ENCODE measurements at regions not wholly inside any gene's neighbourhood (a gene's known extent, or its start where the extent isn't known, plus 50 kb on each side); places are given as distances from the start of the nearest gene placed in this dataset.

DNA sequence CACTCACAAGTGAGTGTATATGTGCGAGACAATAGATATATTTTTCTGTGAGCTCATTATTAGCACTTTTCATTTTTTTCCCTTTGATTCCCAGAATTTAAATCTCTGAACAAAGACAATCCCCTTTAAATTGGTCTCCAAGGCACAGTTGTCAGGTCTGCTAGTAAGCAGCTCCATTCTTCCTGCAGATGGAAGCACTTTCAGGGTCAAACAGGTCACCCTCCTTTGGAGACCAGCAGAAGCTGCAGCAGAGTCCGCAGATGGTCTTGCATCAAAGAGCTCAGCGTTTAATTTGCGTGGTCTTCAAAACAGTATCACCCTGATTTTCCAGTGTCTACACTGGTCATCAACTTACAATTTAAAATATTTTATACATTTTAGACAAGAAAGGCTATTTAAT, 543.8 kb downstream of the ARL4A start:
- no peak overlapping the region for H3K4me3 ChIP-seq (ENCODE audit: low read length)
- no peak overlapping the region for H2AK5ac ChIP-seq (ENCODE audit: low read length)
- no peak overlapping the region for H4K5ac ChIP-seq (ENCODE audit: low read length)
- no peaks in the 10 kb centered on the region for H3K79me2 ChIP-seq (ENCODE audit: control insufficient read depth, insufficient read depth, low read length)
- no peaks in the 10 kb centered on the region for H3K4me1 ChIP-seq (ENCODE audit: control insufficient read depth, low read depth, low read length)
- no peaks in the 10 kb centered on the region for H3K36me3 ChIP-seq (ENCODE audit: control insufficient read depth, insufficient read depth, low read length)
- no peak overlapping the region for H4K8ac ChIP-seq (ENCODE audit: low read depth, low read length)
- no peak for DNase-seq
- no peak overlapping the region for H3K27ac ChIP-seq (ENCODE audit: low read depth, low read length)
- no peaks in the 10 kb centered on the region for H3K27me3 ChIP-seq (ENCODE audit: insufficient read depth, low read length, poor library complexity)
- H2BK5ac ChIP-seq (ENCODE audit: low read length) = no peak overlapping the region
- H3K23ac ChIP-seq (ENCODE audit: low read length) = no peak overlapping the region
- no peak overlapping the region for H3K18ac ChIP-seq (ENCODE audit: low read length)
- H2BK120ac ChIP-seq (ENCODE audit: low read depth, low read length) = no peak overlapping the region
- H3K4ac ChIP-seq (ENCODE audit: low read depth, low read length) = no peak overlapping the region
- H3K9ac ChIP-seq (ENCODE audit: low read length) = no peak overlapping the region
- no peak overlapping the region for H3K4me2 ChIP-seq (ENCODE audit: low read length)
- no peak overlapping the region for H3K56ac ChIP-seq (ENCODE audit: low read length)
- no peaks in the 10 kb centered on the region for H3K79me1 ChIP-seq (ENCODE audit: low read length)
- no peak overlapping the region for H2BK15ac ChIP-seq (replicated peaks; ENCODE audit: low read depth)
- WGBS (ENCODE audit: extremely low coverage, insufficient coverage, low lambda C conversion rate) = no CpG with 5 or more reads among the region's 4 CpGs

DNA sequence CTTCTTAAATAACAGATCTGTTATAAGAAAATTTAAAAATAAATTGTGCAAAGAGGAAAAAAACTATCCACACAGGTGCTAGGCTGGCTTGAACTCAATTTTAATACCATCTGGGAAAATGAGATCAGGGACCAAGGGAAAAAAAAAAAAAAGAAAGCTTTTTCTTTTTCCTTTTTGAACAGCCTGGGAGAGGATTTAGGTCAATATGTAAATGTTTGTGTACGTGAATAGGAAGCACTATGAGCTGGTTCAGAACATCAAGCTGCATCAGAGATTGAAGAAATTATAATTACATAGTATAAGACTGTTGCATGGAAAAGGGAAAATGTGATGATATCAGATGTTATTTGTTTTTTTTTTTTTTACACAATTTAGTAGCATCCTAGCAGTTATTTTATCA, 548.0 kb downstream of the ARL4A start:
- Histone ChIP-seq H2BK15ac (replicated peaks; ENCODE audit: low read depth) (no peak overlapping the region), H3K79me1 (ENCODE audit: low read length) (no peaks in the 10 kb centered on the region), H3K27me3 (ENCODE audit: insufficient read depth, low read length, poor library complexity) (no peaks in the 10 kb centered on the region), H3K4me1 (ENCODE audit: control insufficient read depth, low read depth, low read length) (no peaks in the 10 kb centered on the region), H4K5ac (ENCODE audit: low read length) (no peak overlapping the region), H3K4ac (ENCODE audit: low read depth, low read length) (no peak overlapping the region), H3K79me2 (ENCODE audit: control insufficient read depth, insufficient read depth, low read length) (no peaks in the 10 kb centered on the region), H3K23ac (ENCODE audit: low read length) (no peak overlapping the region), H3K36me3 (ENCODE audit: control insufficient read depth, insufficient read depth, low read length) (no peaks in the 10 kb centered on the region), H3K4me2 (ENCODE audit: low read length) (no peak overlapping the region), H3K9ac (ENCODE audit: low read length) (no peak overlapping the region), H3K18ac (ENCODE audit: low read length) (no peak overlapping the region), H2AK5ac (ENCODE audit: low read length) (no peak overlapping the region), H2BK5ac (ENCODE audit: low read length) (no peak overlapping the region), H3K4me3 (ENCODE audit: low read length) (no peak overlapping the region), H3K27ac (ENCODE audit: low read depth, low read length) (no peak overlapping the region), H3K56ac (ENCODE audit: low read length) (no peak overlapping the region), H2BK120ac (ENCODE audit: low read depth, low read length) (no peak overlapping the region), H4K8ac (ENCODE audit: low read depth, low read length) (no peak overlapping the region)
- DNase-seq = no peak
- no CpG with 5 or more reads among the region's 1 CpG for WGBS (ENCODE audit: extremely low coverage, insufficient coverage, low lambda C conversion rate)

DNA sequence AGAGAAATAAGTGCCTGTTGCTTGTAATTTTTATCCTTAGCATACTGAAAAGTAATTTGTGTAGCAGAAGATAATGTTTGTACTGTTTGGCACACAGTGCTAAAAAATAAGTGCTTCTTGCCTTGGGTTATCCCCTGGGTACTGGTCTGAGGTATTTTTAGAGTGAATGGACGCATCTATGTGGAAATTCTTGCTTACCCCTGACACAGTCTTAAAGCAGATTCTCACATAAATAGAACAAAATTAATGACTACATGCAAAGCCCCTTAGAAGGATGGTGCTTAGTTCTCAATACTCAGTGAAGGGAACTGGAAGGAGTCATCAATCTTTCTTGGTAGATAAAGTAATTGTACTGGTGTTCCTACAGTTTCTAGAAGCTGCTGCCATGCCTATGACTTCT, 548.6 kb downstream of the ARL4A start:
- no peak for DNase-seq
- Histone ChIP-seq H3K79me2 (ENCODE audit: control insufficient read depth, insufficient read depth, low read length) (no peaks in the 10 kb centered on the region), H3K4ac (ENCODE audit: low read depth, low read length) (no peak overlapping the region), H3K18ac (ENCODE audit: low read length) (no peak overlapping the region), H3K4me1 (ENCODE audit: control insufficient read depth, low read depth, low read length) (no peaks in the 10 kb centered on the region), H2AK5ac (ENCODE audit: low read length) (no peak overlapping the region), H3K27ac (ENCODE audit: low read depth, low read length) (no peak overlapping the region), H4K5ac (ENCODE audit: low read length) (no peak overlapping the region), H2BK15ac (replicated peaks; ENCODE audit: low read depth) (no peak overlapping the region), H2BK5ac (ENCODE audit: low read length) (no peak overlapping the region), H3K79me1 (ENCODE audit: low read length) (no peaks in the 10 kb centered on the region), H3K36me3 (ENCODE audit: control insufficient read depth, insufficient read depth, low read length) (no peaks in the 10 kb centered on the region), H3K9ac (ENCODE audit: low read length) (no peak overlapping the region), H3K4me2 (ENCODE audit: low read length) (no peak overlapping the region), H3K27me3 (ENCODE audit: insufficient read depth, low read length, poor library complexity) (no peaks in the 10 kb centered on the region), H3K56ac (ENCODE audit: low read length) (no peak overlapping the region), H2BK120ac (ENCODE audit: low read depth, low read length) (no peak overlapping the region), H3K4me3 (ENCODE audit: low read length) (no peak overlapping the region), H4K8ac (ENCODE audit: low read depth, low read length) (no peak overlapping the region), H3K23ac (ENCODE audit: low read length) (no peak overlapping the region)
- WGBS (ENCODE audit: extremely low coverage, insufficient coverage, low lambda C conversion rate) = no CpG with 5 or more reads among the region's 1 CpG

DNA sequence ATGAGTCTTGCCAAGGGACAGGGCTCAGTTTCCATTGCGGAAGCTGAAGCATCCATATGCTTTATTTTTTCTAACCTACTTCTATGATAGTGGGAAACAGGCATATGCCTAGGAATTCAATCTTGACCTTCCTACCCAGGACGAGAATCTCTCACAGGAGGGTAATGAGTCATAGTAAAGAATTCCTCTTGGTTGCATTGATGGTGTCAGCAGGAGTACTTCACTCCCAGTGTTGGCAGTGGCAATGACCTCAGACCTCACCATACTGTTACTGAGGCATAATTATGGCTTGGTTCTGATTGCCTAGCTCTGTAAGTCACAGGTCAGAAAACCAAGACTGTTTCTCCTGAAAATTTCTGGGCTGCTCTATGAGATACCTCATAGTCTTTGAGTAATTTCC, 552.9 kb downstream of the ARL4A start:
- H3K27ac ChIP-seq (ENCODE audit: low read depth, low read length) = no peak overlapping the region
- no peak overlapping the region for H2BK15ac ChIP-seq (replicated peaks; ENCODE audit: low read depth)

DNA sequence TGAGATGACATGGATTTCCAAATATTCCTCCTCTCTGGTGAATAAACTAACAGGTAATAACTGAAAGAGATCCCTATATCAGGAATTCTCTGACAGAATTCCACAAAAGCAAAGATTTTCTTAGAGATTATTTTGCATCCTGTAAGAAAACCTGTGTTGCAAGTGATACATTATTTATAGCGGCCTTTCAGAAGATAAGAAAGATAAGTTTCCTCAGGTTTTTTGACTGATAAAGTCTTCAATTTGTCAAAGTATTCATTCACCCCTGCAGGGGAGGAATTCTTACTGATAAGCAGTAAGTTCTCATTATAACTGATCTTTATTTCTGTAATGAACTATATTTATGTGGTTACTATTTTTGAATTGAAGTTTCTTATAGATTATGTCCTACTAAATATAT, 554.0 kb downstream of the ARL4A start:
- WGBS (ENCODE audit: extremely low coverage, insufficient coverage, low lambda C conversion rate) = no CpG with 5 or more reads among the region's 1 CpG
- Histone ChIP-seq H3K27me3 (ENCODE audit: insufficient read depth, low read length, poor library complexity) (no peaks in the 10 kb centered on the region), H3K18ac (ENCODE audit: low read length) (no peak overlapping the region), H3K4me2 (ENCODE audit: low read length) (no peak overlapping the region), H3K79me2 (ENCODE audit: control insufficient read depth, insufficient read depth, low read length) (no peaks in the 10 kb centered on the region), H3K56ac (ENCODE audit: low read length) (no peak overlapping the region), H3K27ac (ENCODE audit: low read depth, low read length) (no peak overlapping the region), H3K79me1 (ENCODE audit: low read length) (no peaks in the 10 kb centered on the region), H4K5ac (ENCODE audit: low read length) (no peak overlapping the region), H4K8ac (ENCODE audit: low read depth, low read length) (no peak overlapping the region), H2BK120ac (ENCODE audit: low read depth, low read length) (no peak overlapping the region), H2BK5ac (ENCODE audit: low read length) (no peak overlapping the region), H3K4ac (ENCODE audit: low read depth, low read length) (no peak overlapping the region), H2AK5ac (ENCODE audit: low read length) (no peak overlapping the region), H3K4me3 (ENCODE audit: low read length) (no peak overlapping the region), H3K4me1 (ENCODE audit: control insufficient read depth, low read depth, low read length) (no peaks in the 10 kb centered on the region), H2BK15ac (replicated peaks; ENCODE audit: low read depth) (no peak overlapping the region), H3K23ac (ENCODE audit: low read length) (no peak overlapping the region), H3K9ac (ENCODE audit: low read length) (no peak overlapping the region), H3K36me3 (ENCODE audit: control insufficient read depth, insufficient read depth, low read length) (no peaks in the 10 kb centered on the region)
- peak; percentile 64 for DNase-seq

More for the DNA sequence above, 552.9 kb downstream of the ARL4A start:
- DNase-seq = peak; percentile 82
- Histone ChIP-seq H3K79me1 (ENCODE audit: low read length) (no peaks in the 10 kb centered on the region), H2AK5ac (ENCODE audit: low read length) (no peak overlapping the region), H2BK120ac (ENCODE audit: low read depth, low read length) (no peak overlapping the region), H3K4me1 (ENCODE audit: control insufficient read depth, low read depth, low read length) (no peaks in the 10 kb centered on the region), H3K4ac (ENCODE audit: low read depth, low read length) (no peak overlapping the region), H2BK5ac (ENCODE audit: low read length) (no peak overlapping the region), H4K8ac (ENCODE audit: low read depth, low read length) (no peak overlapping the region), H3K4me2 (ENCODE audit: low read length) (no peak overlapping the region), H3K18ac (ENCODE audit: low read length) (no peak overlapping the region), H3K4me3 (ENCODE audit: low read length) (no peak overlapping the region), H3K9ac (ENCODE audit: low read length) (no peak overlapping the region), H3K23ac (ENCODE audit: low read length) (no peak overlapping the region), H3K36me3 (ENCODE audit: control insufficient read depth, insufficient read depth, low read length) (no peaks in the 10 kb centered on the region), H3K79me2 (ENCODE audit: control insufficient read depth, insufficient read depth, low read length) (no peaks in the 10 kb centered on the region), H4K5ac (ENCODE audit: low read length) (no peak overlapping the region), H3K56ac (ENCODE audit: low read length) (no peak overlapping the region), H3K27me3 (ENCODE audit: insufficient read depth, low read length, poor library complexity) (no peaks in the 10 kb centered on the region)
- no CpG with 5 or more reads among the region's 2 CpGs for WGBS (ENCODE audit: extremely low coverage, insufficient coverage, low lambda C conversion rate)

DNA sequence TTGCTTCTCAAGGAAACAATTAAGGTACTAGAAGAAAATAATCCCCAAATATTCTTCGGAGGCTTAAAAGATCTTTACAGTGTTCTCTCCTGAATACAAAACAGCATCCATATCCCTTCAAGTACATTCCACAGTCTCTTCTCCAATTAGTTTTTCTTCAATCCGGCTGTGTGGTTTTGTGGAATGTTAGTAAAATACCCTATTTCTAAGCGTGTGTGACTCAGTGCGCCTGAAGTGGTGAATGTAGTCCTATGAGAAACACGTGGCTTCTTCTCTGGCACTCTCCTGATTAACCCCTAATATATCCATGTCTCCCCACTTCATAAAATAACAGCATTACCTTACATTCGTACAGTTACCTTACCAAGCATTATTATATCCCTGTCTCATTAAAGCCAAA, 570.2 kb downstream of the ARL4A start:
- Histone ChIP-seq H3K18ac (ENCODE audit: low read length) (no peak overlapping the region), H3K4me2 (ENCODE audit: low read length) (no peak overlapping the region), H4K8ac (ENCODE audit: low read depth, low read length) (no peak overlapping the region), H3K27ac (ENCODE audit: low read depth, low read length) (no peak overlapping the region), H2BK120ac (ENCODE audit: low read depth, low read length) (no peak overlapping the region), H3K27me3 (ENCODE audit: insufficient read depth, low read length, poor library complexity) (no peaks in the 10 kb centered on the region), H3K56ac (ENCODE audit: low read length) (no peak overlapping the region), H3K79me2 (ENCODE audit: control insufficient read depth, insufficient read depth, low read length) (no peaks in the 10 kb centered on the region), H3K9ac (ENCODE audit: low read length) (no peak overlapping the region), H2BK5ac (ENCODE audit: low read length) (no peak overlapping the region), H3K23ac (ENCODE audit: low read length) (no peak overlapping the region), H3K36me3 (ENCODE audit: control insufficient read depth, insufficient read depth, low read length) (no peaks in the 10 kb centered on the region), H3K79me1 (ENCODE audit: low read length) (no peaks in the 10 kb centered on the region), H4K5ac (ENCODE audit: low read length) (no peak overlapping the region), H3K4me3 (ENCODE audit: low read length) (no peak overlapping the region), H3K4ac (ENCODE audit: low read depth, low read length) (no peak overlapping the region), H3K4me1 (ENCODE audit: control insufficient read depth, low read depth, low read length) (no peaks in the 10 kb centered on the region), H2BK15ac (replicated peaks; ENCODE audit: low read depth) (no peak overlapping the region), H2AK5ac (ENCODE audit: low read length) (no peak overlapping the region)
- WGBS (ENCODE audit: extremely low coverage, insufficient coverage, low lambda C conversion rate) = no CpG with 5 or more reads among the region's 6 CpGs
- DNase-seq = no peak

Measured in mesendoderm (in vitro differentiated cells).